Trophoblast cell (in vitro differentiated cells and primary cell): ENCODE measurements at regions not wholly inside any gene's neighbourhood (a gene's known extent, or its start where the extent isn't known, plus 50 kb on each side); places are given as distances from the start of the nearest gene placed in this dataset.

Experiments
- DNase-seq, 2 donors: peaks; one replicate each; pipeline ENCODE4 v3.0.0-alpha.2; 2016
- H2AFZ ChIP-seq: 2 replicates; pipeline ENCODE4 v1.6.1; 2013; ENCODE audit warnings: low read length, moderate library complexity, mild to moderate bottlenecking; ENCODE audit not compliant: insufficient read depth, poor library complexity
- H2AK5ac ChIP-seq: 2 replicates; pipeline ENCODE4 v1.6.1; 2013; ENCODE audit warnings: mild to moderate bottlenecking, low read length
- H2BK120ac ChIP-seq: 2 replicates; pipeline ENCODE4 v1.6.1; 2013; ENCODE audit warnings: low read length, mild to moderate bottlenecking, moderate library complexity; ENCODE audit not compliant: insufficient read depth, poor library complexity
- H2BK12ac ChIP-seq: 2 replicates; pipeline ENCODE4 v1.6.1; 2013; ENCODE audit warnings: mild to moderate bottlenecking, low read length, moderate library complexity
- H2BK5ac ChIP-seq: 2 replicates; pipeline ENCODE4 v1.6.1; 2013; ENCODE audit warnings: low read length, low read depth, moderate library complexity, mild to moderate bottlenecking; ENCODE audit not compliant: poor library complexity
- H3K14ac ChIP-seq: 2 replicates; pipeline ENCODE4 v1.6.1; 2013; ENCODE audit warnings: mild to moderate bottlenecking, low read length
- H3K18ac ChIP-seq: 2 replicates; pipeline ENCODE4 v1.6.1; 2013; ENCODE audit warnings: mild to moderate bottlenecking, low read length
- H3K23ac ChIP-seq: 2 replicates; pipeline ENCODE4 v1.6.1; 2013; ENCODE audit warnings: low read length
- H3K27ac ChIP-seq: 2 replicates; pipeline ENCODE4 v1.5.1; 2013; ENCODE audit warnings: low read depth, mild to moderate bottlenecking, inconsistent platforms, low read length, moderate library complexity
- H3K27me3 ChIP-seq: 2 replicates; pipeline ENCODE4 v1.6.1; 2013; ENCODE audit warnings: inconsistent platforms, mild to moderate bottlenecking, low read length, moderate library complexity; ENCODE audit not compliant: insufficient read depth
- H3K36me3 ChIP-seq, 2 experiments: 1 replicate in 1 of 2; 2 replicates in 1 of 2; pipeline ENCODE4 v1.6.1; 2013; ENCODE audit warnings: low read length in 2 of 2, mild to moderate bottlenecking in 2 of 2, moderate library complexity in 1 of 2; ENCODE audit not compliant: insufficient read depth in 2 of 2, control insufficient read depth in 1 of 2
- H3K4ac ChIP-seq: 2 replicates; pipeline ENCODE4 v1.6.1; 2013; ENCODE audit warnings: low read depth, mild to moderate bottlenecking, low read length, moderate library complexity
- H3K4me1 ChIP-seq, 2 experiments: 1 replicate in 1 of 2; 2 replicates in 1 of 2; pipeline ENCODE4 v1.6.1; 2013; ENCODE audit warnings: low read length in 2 of 2, mild to moderate bottlenecking in 2 of 2, moderate library complexity in 1 of 2; ENCODE audit not compliant: insufficient read depth in 2 of 2, control insufficient read depth in 1 of 2
- H3K4me2 ChIP-seq: 2 replicates; pipeline ENCODE4 v1.6.1; 2013; ENCODE audit warnings: inconsistent platforms, mild to moderate bottlenecking, low read length, moderate library complexity
- H3K4me3 ChIP-seq: 2 replicates; pipeline ENCODE4 v1.5.1; 2013; ENCODE audit warnings: mild to moderate bottlenecking, low read depth, low read length, inconsistent platforms
- H3K79me1 ChIP-seq: one replicate; pipeline ENCODE4 v1.6.1; 2013; ENCODE audit warnings: low read length
- H3K79me2 ChIP-seq: 2 replicates; pipeline ENCODE4 v1.6.1; 2013; ENCODE audit warnings: low read length, mild to moderate bottlenecking; ENCODE audit not compliant: control insufficient read depth, insufficient read depth, poor library complexity
- H3K9ac ChIP-seq: 2 replicates; pipeline ENCODE4 v1.6.1; 2013; ENCODE audit warnings: mild to moderate bottlenecking, low read length
- H3K9me3 ChIP-seq: 2 replicates; pipeline ENCODE4 v1.6.1; 2013; ENCODE audit warnings: low read depth, mild to moderate bottlenecking, control low read depth, inconsistent platforms, low read length; ENCODE audit not compliant: insufficient read depth
- H4K12ac ChIP-seq: 2 replicates; pipeline ENCODE4 v1.6.1; 2013; ENCODE audit warnings: low read depth, mild to moderate bottlenecking, low read length, moderate library complexity
- H4K8ac ChIP-seq: 2 replicates; pipeline ENCODE4 v1.6.1; 2013; ENCODE audit warnings: low read depth, mild to moderate bottlenecking, low read length, moderate library complexity
- H4K91ac ChIP-seq: one replicate; pipeline ENCODE4 v1.6.1; 2013; ENCODE audit warnings: low read depth, mild to moderate bottlenecking, low read length, moderate library complexity
- WGBS: extraction: QIAGEN DNeasy Blood & Tissue Kit; methylation state at CpG from one replicate; pipeline ENCODE4 v1.1.7; 2013; ENCODE audit warnings: missing lambda C conversion rate; ENCODE audit not compliant: insufficient read length, insufficient coverage; ENCODE audit errors: extremely low coverage; 5-methylcytosine and 5-hydroxymethylcytosine counted together

DNA sequence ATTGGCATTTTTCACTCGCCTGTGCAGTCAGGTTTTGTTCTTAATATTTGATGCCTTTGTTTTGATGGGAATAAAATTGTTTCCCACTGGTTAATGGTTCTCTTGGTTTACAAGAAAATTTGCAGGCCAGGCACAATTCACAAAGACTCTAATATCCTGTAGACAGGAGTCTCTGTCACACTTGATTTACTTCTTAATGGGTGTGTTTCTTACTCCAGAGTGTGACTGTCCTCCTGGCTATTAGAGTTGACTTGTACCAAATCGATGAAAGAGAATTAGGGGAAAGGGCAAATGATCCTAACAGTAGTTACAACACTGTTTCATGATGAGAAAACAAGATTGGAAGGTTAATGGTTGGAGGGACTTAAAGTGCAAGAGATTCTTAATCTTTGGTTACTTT is 142.8 kb upstream of the SV2C start:
- Histone ChIP-seq H4K12ac (no peak overlapping the region), H4K91ac (no peak overlapping the region), H3K4ac (no peak overlapping the region), H4K8ac (no peak overlapping the region), H2AFZ (no peak overlapping the region), H3K79me2 (no peaks in the 10 kb centered on the region), H3K9me3 (no peaks in the 10 kb centered on the region), H2AK5ac (no peak overlapping the region), H3K79me1 (no peaks in the 10 kb centered on the region), H2BK120ac (no peak overlapping the region), H3K27me3 (no peaks in the 10 kb centered on the region), H2BK5ac (no peak overlapping the region), H3K36me3 (no peaks in the 10 kb centered on the region), H3K4me3 (no peak overlapping the region), H3K27ac (no peak overlapping the region), H3K18ac (no peak overlapping the region), H2BK12ac (no peak overlapping the region), H3K4me1 (no peaks in the 10 kb centered on the region), H3K14ac (no peak overlapping the region), H3K9ac (no peak overlapping the region), H3K4me2 (no peak overlapping the region), H3K23ac (no peak overlapping the region)
- no CpG with 5 or more reads among the region's 2 CpGs for WGBS
- DNase-seq, result no peak

DNA sequence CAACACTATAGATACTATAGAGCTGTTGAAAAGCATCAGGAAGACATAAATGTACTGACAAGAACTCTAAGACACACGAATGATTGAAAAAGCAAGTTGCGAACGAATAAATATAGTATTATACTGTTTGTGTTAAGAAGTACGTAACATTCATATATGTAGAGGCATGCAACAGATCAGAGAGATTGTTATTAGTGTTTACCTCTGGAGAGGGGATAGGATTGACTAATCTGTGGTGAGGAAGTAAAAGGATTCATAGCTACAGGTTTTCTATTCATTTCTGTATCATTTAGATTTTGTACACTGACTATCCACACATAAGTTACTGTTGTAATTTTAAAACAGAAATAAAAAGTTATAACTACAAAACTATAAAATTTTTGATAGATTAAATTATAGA is 147.6 kb upstream of the SV2C start:
- H3K9me3 ChIP-seq, result no peaks in the 10 kb centered on the region
- no peak overlapping the region for H3K23ac ChIP-seq
- no peak overlapping the region for H3K27ac ChIP-seq
- no peak overlapping the region for H2AFZ ChIP-seq
- H3K4ac ChIP-seq, result no peak overlapping the region
- H2BK120ac ChIP-seq, result no peak overlapping the region
- H4K8ac ChIP-seq, result no peak overlapping the region
- no peak overlapping the region for H4K12ac ChIP-seq
- H3K4me2 ChIP-seq, result no peak overlapping the region
- no peak overlapping the region for H3K4me3 ChIP-seq
- no CpG with 5 or more reads among the region's 4 CpGs for WGBS
- no peaks in the 10 kb centered on the region for H3K36me3 ChIP-seq
- no peak overlapping the region for H3K18ac ChIP-seq
- H2AK5ac ChIP-seq, result no peak overlapping the region
- H3K9ac ChIP-seq, result no peak overlapping the region
- H4K91ac ChIP-seq, result no peak overlapping the region
- H3K27me3 ChIP-seq, result no peaks in the 10 kb centered on the region
- peaks cover 0 to 5% of the 10 kb centered on the region in 2 experiments for H3K4me1 ChIP-seq
- H3K14ac ChIP-seq, result no peak overlapping the region
- no peak for DNase-seq
- H3K79me1 ChIP-seq, result peaks cover 2% of the 10 kb centered on the region
- no peak overlapping the region for H2BK5ac ChIP-seq
- H3K79me2 ChIP-seq, result no peaks in the 10 kb centered on the region
- no peak overlapping the region for H2BK12ac ChIP-seq

DNA sequence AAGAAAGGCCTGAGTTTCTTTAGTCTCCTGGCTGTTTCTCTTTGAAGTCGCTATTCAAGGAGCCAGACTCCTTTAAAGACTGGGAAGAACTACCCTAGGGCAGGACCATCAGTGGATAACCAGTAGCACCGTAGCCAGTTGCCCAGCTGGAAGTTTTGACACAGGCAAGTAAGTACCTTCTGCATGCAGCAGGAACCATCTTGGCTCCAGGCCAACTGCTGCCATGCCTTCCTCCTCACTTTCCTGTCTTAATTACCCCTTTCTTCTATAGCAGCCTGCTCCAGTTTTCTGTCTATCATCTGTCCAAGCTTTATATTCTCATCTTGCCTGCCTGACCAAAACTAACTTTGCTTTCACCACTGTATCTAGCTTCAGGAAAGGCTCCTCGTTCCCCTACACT is 149.7 kb upstream of the SV2C start:
- Histone ChIP-seq H3K27me3 (no peaks in the 10 kb centered on the region), H3K4me2 (no peak overlapping the region)

DNA sequence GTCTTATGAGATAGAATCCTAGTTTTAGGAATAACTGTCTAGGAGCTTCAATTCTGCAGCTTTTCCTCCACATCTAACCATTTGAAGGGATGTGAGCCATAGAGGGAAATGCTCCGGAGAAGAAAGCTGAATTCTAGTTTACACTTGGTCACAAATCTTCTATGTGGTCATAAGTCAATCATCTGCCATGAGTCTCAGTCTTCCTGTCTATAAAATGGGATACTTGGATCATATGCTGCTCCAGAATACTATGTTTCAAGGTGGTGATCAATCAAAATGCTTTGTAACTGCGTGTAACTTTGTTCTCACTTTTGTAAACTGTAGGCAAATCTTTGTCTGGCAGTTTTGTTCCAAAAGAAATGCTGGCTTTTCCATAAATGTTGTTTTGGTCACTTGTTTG is 152.0 kb upstream of the SV2C start:
- H3K9ac ChIP-seq, result no peak overlapping the region
- no CpG with 5 or more reads among the region's 2 CpGs for WGBS
- no peak overlapping the region for H3K23ac ChIP-seq

More for the DNA sequence above, 149.7 kb upstream of the SV2C start:
- H3K9me3 ChIP-seq, result peaks cover 2% of the 10 kb centered on the region
- no peak overlapping the region for H4K8ac ChIP-seq
- DNase-seq, result no peak
- no peak overlapping the region for H3K18ac ChIP-seq
- H3K4ac ChIP-seq, result no peak overlapping the region
- H3K27ac ChIP-seq, result no peak overlapping the region
- H2AFZ ChIP-seq, result no peak overlapping the region
- H4K12ac ChIP-seq, result no peak overlapping the region
- H3K4me1 ChIP-seq, result peaks cover 0 to 5% of the 10 kb centered on the region in 2 experiments
- no peak overlapping the region for H3K4me3 ChIP-seq
- no peak overlapping the region for H3K9ac ChIP-seq
- H3K23ac ChIP-seq, result no peak overlapping the region
- peaks cover 2% of the 10 kb centered on the region for H3K79me1 ChIP-seq
- H4K91ac ChIP-seq, result no peak overlapping the region
- no peak overlapping the region for H2BK120ac ChIP-seq
- no peak overlapping the region for H2BK5ac ChIP-seq
- WGBS, result no CpG with 5 or more reads among the region's 3 CpGs
- H3K14ac ChIP-seq, result no peak overlapping the region
- no peak overlapping the region for H2AK5ac ChIP-seq
- no peaks in the 10 kb centered on the region for H3K79me2 ChIP-seq
- H3K36me3 ChIP-seq, result no peaks in the 10 kb centered on the region
- no peak overlapping the region for H2BK12ac ChIP-seq

More for the DNA sequence above, 152.0 kb upstream of the SV2C start:
- H3K27ac ChIP-seq, result no peak overlapping the region
- no peak overlapping the region for H2BK5ac ChIP-seq
- no peak overlapping the region for H4K8ac ChIP-seq
- H3K27me3 ChIP-seq, result no peaks in the 10 kb centered on the region
- no peak overlapping the region for H2AK5ac ChIP-seq
- no peaks in the 10 kb centered on the region for H3K79me2 ChIP-seq
- H2BK120ac ChIP-seq, result no peak overlapping the region
- peaks cover 2% of the 10 kb centered on the region for H3K79me1 ChIP-seq
- no peak overlapping the region for H4K91ac ChIP-seq
- H2AFZ ChIP-seq, result no peak overlapping the region
- DNase-seq, result no peak
- H3K9me3 ChIP-seq, result peaks cover 2% of the 10 kb centered on the region
- no peak overlapping the region for H3K4ac ChIP-seq
- no peak overlapping the region for H3K4me3 ChIP-seq
- no peak overlapping the region for H4K12ac ChIP-seq
- no peak overlapping the region for H3K4me2 ChIP-seq
- H3K36me3 ChIP-seq, result no peaks in the 10 kb centered on the region
- H2BK12ac ChIP-seq, result no peak overlapping the region
- H3K18ac ChIP-seq, result no peak overlapping the region
- H3K4me1 ChIP-seq, result peaks cover 0 to 5% of the 10 kb centered on the region in 2 experiments
- H3K14ac ChIP-seq, result no peak overlapping the region
